ENCODE measurements at regions not wholly inside any gene's neighbourhood (a gene's known extent, or its start where the extent isn't known, plus 50 kb on each side); places are given as distances from the start of the nearest gene placed in this dataset.

DNA sequence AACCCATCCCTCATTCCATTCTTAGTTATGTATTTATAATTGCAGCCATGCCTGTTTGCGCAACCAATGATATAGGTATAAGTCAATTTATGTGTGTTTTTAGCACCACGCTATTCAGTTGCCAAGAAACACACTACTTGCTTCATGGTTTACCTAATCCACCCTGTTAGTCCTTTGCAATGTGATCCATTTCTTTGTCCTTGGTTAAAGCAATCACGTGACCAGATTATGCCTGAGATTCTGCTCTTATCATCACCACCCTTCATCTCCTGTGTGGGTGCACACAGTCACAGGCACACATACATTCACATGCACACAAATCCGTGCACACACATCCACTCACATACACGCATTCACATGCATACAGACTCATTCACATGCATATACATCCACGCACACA lies 52.3 kb upstream of the KCNA5 start:
- TF ChIP-seq, protein P1, sequence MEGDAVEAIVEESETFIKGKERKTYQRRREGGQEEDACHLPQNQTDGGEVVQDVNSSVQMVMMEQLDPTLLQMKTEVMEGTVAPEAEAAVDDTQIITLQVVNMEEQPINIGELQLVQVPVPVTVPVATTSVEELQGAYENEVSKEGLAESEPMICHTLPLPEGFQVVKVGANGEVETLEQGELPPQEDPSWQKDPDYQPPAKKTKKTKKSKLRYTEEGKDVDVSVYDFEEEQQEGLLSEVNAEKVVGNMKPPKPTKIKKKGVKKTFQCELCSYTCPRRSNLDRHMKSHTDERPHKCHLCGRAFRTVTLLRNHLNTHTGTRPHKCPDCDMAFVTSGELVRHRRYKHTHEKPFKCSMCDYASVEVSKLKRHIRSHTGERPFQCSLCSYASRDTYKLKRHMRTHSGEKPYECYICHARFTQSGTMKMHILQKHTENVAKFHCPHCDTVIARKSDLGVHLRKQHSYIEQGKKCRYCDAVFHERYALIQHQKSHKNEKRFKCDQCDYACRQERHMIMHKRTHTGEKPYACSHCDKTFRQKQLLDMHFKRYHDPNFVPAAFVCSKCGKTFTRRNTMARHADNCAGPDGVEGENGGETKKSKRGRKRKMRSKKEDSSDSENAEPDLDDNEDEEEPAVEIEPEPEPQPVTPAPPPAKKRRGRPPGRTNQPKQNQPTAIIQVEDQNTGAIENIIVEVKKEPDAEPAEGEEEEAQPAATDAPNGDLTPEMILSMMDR (IDR thresholded peaks at IDR 0.05 in 4 of 5, conservative IDR thresholded peaks at IDR 0.05 in 1 of 5), result no peak
- no peak for TF ChIP-seq POLR2A (IDR thresholded peaks at IDR 0.05)
